H9 (cell line): ENCODE measurements at regions not wholly inside any gene's neighbourhood (a gene's known extent, or its start where the extent isn't known, plus 50 kb on each side); places are given as distances from the start of the nearest gene placed in this dataset.

Experiments used
- DNase-seq: peaks from one replicate; pipeline ENCODE4 v3.0.0-alpha.2; 2017
- H2AFZ ChIP-seq: one replicate; pipeline ENCODE4 v1.6.1; 2013; ENCODE audit warnings: mild to moderate bottlenecking, low read length, control low read depth, moderate library complexity
- H2AK5ac ChIP-seq: 2 replicates; pipeline ENCODE4 v1.6.1; 2013; ENCODE audit warnings: low read length, control low read depth, mixed read lengths; ENCODE audit not compliant: insufficient read length
- H2BK120ac ChIP-seq: one replicate; pipeline ENCODE4 v1.6.1; 2013; ENCODE audit warnings: low read depth, mild to moderate bottlenecking, low read length, control low read depth, inconsistent platforms; ENCODE audit not compliant: poor library complexity, severe bottlenecking
- H2BK12ac ChIP-seq: 2 replicates; pipeline ENCODE4 v1.6.1; 2013; ENCODE audit warnings: low read length, control low read depth, mixed read lengths, low read depth; ENCODE audit not compliant: insufficient read length
- H2BK15ac ChIP-seq: 2 replicates; pipeline ENCODE4 v1.6.1; 2013; ENCODE audit warnings: low read depth, low read length, control low read depth
- H2BK20ac ChIP-seq: one replicate; pipeline ENCODE4 v1.6.1; 2013; ENCODE audit warnings: low read depth, mild to moderate bottlenecking, low read length, control low read depth, inconsistent platforms; ENCODE audit not compliant: poor library complexity, severe bottlenecking
- H2BK5ac ChIP-seq: 2 replicates; pipeline ENCODE4 v1.6.1; 2013; ENCODE audit warnings: low read length, control low read depth, mixed read lengths; ENCODE audit not compliant: insufficient read length
- H3K14ac ChIP-seq: 2 replicates; pipeline ENCODE4 v1.6.1; 2013; ENCODE audit warnings: low read length, control low read depth; ENCODE audit not compliant: insufficient read depth
- H3K18ac ChIP-seq: 2 replicates; pipeline ENCODE4 v1.6.1; 2013; ENCODE audit warnings: low read depth, mild to moderate bottlenecking, mixed read lengths, low read length, control low read depth; ENCODE audit not compliant: insufficient read length
- H3K23ac ChIP-seq: 2 replicates; pipeline ENCODE4 v1.6.1; 2013; ENCODE audit warnings: low read length, control low read depth, mixed read lengths, low read depth; ENCODE audit not compliant: insufficient read length
- H3K23me2 ChIP-seq: 2 replicates; pipeline ENCODE4 v1.6.1; 2013; ENCODE audit warnings: low read depth, mild to moderate bottlenecking, mixed read lengths, low read length, control low read depth; ENCODE audit not compliant: insufficient read length, poor library complexity, severe bottlenecking
- H3K27ac ChIP-seq: 2 replicates; pipeline ENCODE4 v1.5.1; 2013; ENCODE audit warnings: low read length, control low read depth, mixed read lengths, low read depth; ENCODE audit not compliant: insufficient read length
- H3K27me3 ChIP-seq: 2 replicates; pipeline ENCODE4 v1.6.1; 2013; ENCODE audit warnings: low read length, control low read depth, inconsistent platforms; ENCODE audit not compliant: insufficient read depth
- H3K4ac ChIP-seq: 2 replicates; pipeline ENCODE4 v1.6.1; 2013; ENCODE audit warnings: low read depth, mild to moderate bottlenecking, control low read depth, inconsistent platforms, low read length, moderate library complexity
- H3K4me1 ChIP-seq: 2 replicates; pipeline ENCODE4 v1.6.1; 2013; ENCODE audit warnings: low read length, control low read depth, inconsistent platforms; ENCODE audit not compliant: insufficient read depth
- H3K4me2 ChIP-seq: 2 replicates; pipeline ENCODE4 v1.6.1; 2013; ENCODE audit warnings: low read length, control low read depth, mixed read lengths; ENCODE audit not compliant: insufficient read length, insufficient read depth
- H3K56ac ChIP-seq: 2 replicates; pipeline ENCODE4 v1.6.1; 2013; ENCODE audit warnings: low read depth, mild to moderate bottlenecking, mixed read lengths, low read length, control low read depth; ENCODE audit not compliant: insufficient read length
- H3K79me1 ChIP-seq: 2 replicates; pipeline ENCODE4 v1.6.1; 2013; ENCODE audit warnings: low read depth, mild to moderate bottlenecking, moderate library complexity, low read length, control low read depth, inconsistent platforms; ENCODE audit not compliant: insufficient read depth, poor library complexity, severe bottlenecking
- H3K79me2 ChIP-seq: 2 replicates; pipeline ENCODE4 v1.6.1; 2013; ENCODE audit warnings: low read length, control low read depth, inconsistent platforms; ENCODE audit not compliant: insufficient read depth
- H3K9ac ChIP-seq: 2 replicates; pipeline ENCODE4 v1.6.1; 2013; ENCODE audit warnings: low read length, control low read depth, mixed read lengths; ENCODE audit not compliant: insufficient read length; ENCODE audit errors: extremely low read depth
- H3K9me3 ChIP-seq: one replicate; pipeline ENCODE4 v1.6.1; 2013; ENCODE audit warnings: low read depth, low read length, inconsistent platforms; ENCODE audit not compliant: control insufficient read depth
- H3T11ph ChIP-seq: one replicate; pipeline ENCODE4 v1.6.1; 2013; ENCODE audit warnings: mild to moderate bottlenecking, low read length, control low read depth, inconsistent platforms
- H4K20me1 ChIP-seq: one replicate; pipeline ENCODE4 v1.6.1; 2013; ENCODE audit not compliant: control insufficient read depth, insufficient read length, insufficient read depth
- H4K5ac ChIP-seq: 2 replicates; pipeline ENCODE4 v1.6.1; 2013; ENCODE audit warnings: low read depth, mild to moderate bottlenecking, mixed read lengths, low read length, control low read depth; ENCODE audit not compliant: insufficient read length
- H4K8ac ChIP-seq: replicated peaks from 2 replicates; pipeline ENCODE4 v1.6.1; 2013; ENCODE audit warnings: low read length, control low read depth, mixed read lengths, low read depth; ENCODE audit not compliant: insufficient read length
- H4K91ac ChIP-seq: 2 replicates; pipeline ENCODE4 v1.6.1; 2013; ENCODE audit warnings: low read depth, mild to moderate bottlenecking, moderate library complexity, mixed read lengths, low read length, control low read depth; ENCODE audit not compliant: insufficient read length
- H3K27ac Mint-ChIP-seq, 3 experiments: 2 replicates in 2 of 3; 3 replicates in 1 of 3; pipeline ENCODE4 v1.8.0; 2020 to 2021; ENCODE audit warnings: mixed read lengths in 3 of 3, mild to moderate bottlenecking in 1 of 3, moderate library complexity in 1 of 3
- H3K27me3 Mint-ChIP-seq: 2 replicates; pipeline ENCODE4 v1.8.0; 2021; ENCODE audit warnings: low read depth, mild to moderate bottlenecking, moderate library complexity, mixed read lengths
- H3K36me3 Mint-ChIP-seq, 3 experiments: 2 replicates in 2 of 3; 3 replicates in 1 of 3; pipeline ENCODE4 v1.8.0; 2020 to 2021; ENCODE audit warnings: low read depth in 3 of 3, mixed read lengths in 3 of 3; ENCODE audit not compliant: insufficient read depth in 1 of 3
- H3K4me1 Mint-ChIP-seq, 2 experiments: 2 replicates each; pipeline ENCODE4 v1.8.0; 2020; ENCODE audit warnings: mixed read lengths in 2 of 2
- H3K4me3 Mint-ChIP-seq, 2 experiments: 2 replicates in 1 of 2; 3 replicates in 1 of 2; pipeline ENCODE4 v1.8.0; 2020 to 2021; ENCODE audit warnings: mild to moderate bottlenecking in 2 of 2, mixed read lengths in 2 of 2, moderate library complexity in 1 of 2
- H3K9me3 Mint-ChIP-seq, 2 experiments: 2 replicates in 1 of 2; 3 replicates in 1 of 2; pipeline ENCODE4 v1.8.0; 2020; ENCODE audit warnings: mild to moderate bottlenecking in 2 of 2, mixed read lengths in 2 of 2, moderate library complexity in 1 of 2
- WGBS: extraction: QIAGEN DNeasy Blood & Tissue Kit; methylation state at CpG from one replicate; pipeline ENCODE4 v1.1.7; 2013; ENCODE audit warnings: missing lambda C conversion rate, low lambda C conversion rate, mixed read lengths; ENCODE audit not compliant: insufficient read length; ENCODE audit errors: extremely low coverage; 5-methylcytosine and 5-hydroxymethylcytosine counted together
- TF ChIP-seq, protein P1 (sequence below): fragments of 200-600 bp; sonication (generic); conservative IDR thresholded peaks from 3 replicates; pipeline ENCODE4 v1.8.0; 2021; ENCODE audit warnings: antibody characterized with exemption, mild to moderate bottlenecking

DNA sequence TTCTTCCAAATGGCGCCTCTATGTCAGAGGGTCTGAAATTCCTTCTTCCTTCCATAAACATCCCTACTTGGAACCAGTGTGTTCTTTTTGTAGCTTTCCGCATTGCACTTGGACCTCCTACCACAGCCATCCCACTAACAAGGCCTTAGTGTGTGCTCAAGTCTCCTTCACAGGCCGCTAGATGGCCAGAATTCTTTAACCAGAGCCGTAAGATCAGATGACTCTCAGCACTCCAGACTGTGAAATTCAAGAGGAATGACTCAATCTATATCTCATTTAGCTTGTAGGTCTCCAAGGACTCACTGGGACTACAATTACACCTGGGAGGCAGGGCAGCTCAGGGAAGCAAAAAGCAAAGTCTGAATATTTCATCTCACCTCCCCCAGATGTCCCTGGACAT, 298.9 kb downstream of the EIPR1 start:
- no peak overlapping the region for H4K91ac ChIP-seq
- WGBS: no CpG with 5 or more reads among the region's 4 CpGs
- no peak overlapping the region for H2BK12ac ChIP-seq
- no peak overlapping the region for H3K9ac ChIP-seq
- H3K9me3 Mint-ChIP-seq: no peaks in the 10 kb centered on the region
- no peaks in the 10 kb centered on the region for H3K27me3 ChIP-seq
- H3K9me3 ChIP-seq: no peaks in the 10 kb centered on the region
- no peak overlapping the region for H3T11ph ChIP-seq
- peaks cover 8% of the 10 kb centered on the region for H3K27me3 Mint-ChIP-seq
- H3K27ac Mint-ChIP-seq: no peak overlapping the region
- no peak overlapping the region for H2BK20ac ChIP-seq
- no peak overlapping the region for H3K56ac ChIP-seq
- H2AK5ac ChIP-seq: no peak overlapping the region
- no peaks in the 10 kb centered on the region for H3K4me1 ChIP-seq
- no peak for DNase-seq
- peaks cover 5 to 9% of the 10 kb centered on the region in 2 experiments for H3K4me1 Mint-ChIP-seq
- no peak overlapping the region for H3K18ac ChIP-seq
- no peak overlapping the region for H3K27ac ChIP-seq
- no peak overlapping the region for H2AFZ ChIP-seq
- H2BK15ac ChIP-seq: no peak overlapping the region
- TF ChIP-seq, protein P1, sequence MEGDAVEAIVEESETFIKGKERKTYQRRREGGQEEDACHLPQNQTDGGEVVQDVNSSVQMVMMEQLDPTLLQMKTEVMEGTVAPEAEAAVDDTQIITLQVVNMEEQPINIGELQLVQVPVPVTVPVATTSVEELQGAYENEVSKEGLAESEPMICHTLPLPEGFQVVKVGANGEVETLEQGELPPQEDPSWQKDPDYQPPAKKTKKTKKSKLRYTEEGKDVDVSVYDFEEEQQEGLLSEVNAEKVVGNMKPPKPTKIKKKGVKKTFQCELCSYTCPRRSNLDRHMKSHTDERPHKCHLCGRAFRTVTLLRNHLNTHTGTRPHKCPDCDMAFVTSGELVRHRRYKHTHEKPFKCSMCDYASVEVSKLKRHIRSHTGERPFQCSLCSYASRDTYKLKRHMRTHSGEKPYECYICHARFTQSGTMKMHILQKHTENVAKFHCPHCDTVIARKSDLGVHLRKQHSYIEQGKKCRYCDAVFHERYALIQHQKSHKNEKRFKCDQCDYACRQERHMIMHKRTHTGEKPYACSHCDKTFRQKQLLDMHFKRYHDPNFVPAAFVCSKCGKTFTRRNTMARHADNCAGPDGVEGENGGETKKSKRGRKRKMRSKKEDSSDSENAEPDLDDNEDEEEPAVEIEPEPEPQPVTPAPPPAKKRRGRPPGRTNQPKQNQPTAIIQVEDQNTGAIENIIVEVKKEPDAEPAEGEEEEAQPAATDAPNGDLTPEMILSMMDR: no peak
- no peak overlapping the region for H3K23ac ChIP-seq
- no peak overlapping the region for H2BK120ac ChIP-seq
- no peaks in the 10 kb centered on the region for H3K79me1 ChIP-seq
- no peaks in the 10 kb centered on the region for H3K79me2 ChIP-seq
- no peak overlapping the region for H3K4ac ChIP-seq
- H3K4me2 ChIP-seq: no peak overlapping the region
- no peak overlapping the region for H4K5ac ChIP-seq
- H3K36me3 Mint-ChIP-seq: no peaks in the 10 kb centered on the region; a peak in 1 of 7 replicates
- no peaks in the 10 kb centered on the region for H4K20me1 ChIP-seq
- H3K23me2 ChIP-seq: no peaks in the 10 kb centered on the region
- H3K4me3 Mint-ChIP-seq: no peak overlapping the region
- H2BK5ac ChIP-seq: no peak overlapping the region
- H4K8ac ChIP-seq: no peak overlapping the region
- H3K14ac ChIP-seq: no peak overlapping the region
